C1 segment of cervical spinal cord (tissue), 14 donors: ENCODE measurements at regions not wholly inside any gene's neighbourhood (a gene's known extent, or its start where the extent isn't known, plus 50 kb on each side); places are given as distances from the start of the nearest gene placed in this dataset.

Source experiments
- DNase-seq, 14 donors: peaks; one replicate each; lab custom pipeline; 2025; lab: John Stamatoyannopoulos, UW

- no peak for DNase-seq
Measured at GRCh38 chr3:36258421-36258820, 121.9 kb upstream of the STAC start.

- DNase-seq, result no peak
Measured at GRCh38 chr3:36259580-36259979, 120.7 kb upstream of the STAC start.

GRCh38 chr3:36269274-36269673, 111.0 kb upstream of the STAC start:
- no peak for DNase-seq

- DNase-seq, result no peak
Measured at GRCh38 chr3:36282766-36283165, 97.5 kb upstream of the STAC start.

GRCh38 chr3:36295296-36295695, 85.0 kb upstream of the STAC start:
- no peak for DNase-seq

GRCh38 chr3:36297195-36297594, 83.1 kb upstream of the STAC start:
- no peak for DNase-seq

- no peak for DNase-seq
Measured at GRCh38 chr3:36298188-36298587, 82.1 kb upstream of the STAC start.

GRCh38 chr3:36302158-36302509, 78.2 kb upstream of the STAC start:
- DNase-seq, result no peak

- DNase-seq, result no peak
Measured at GRCh38 chr3:36302626-36303025, 77.7 kb upstream of the STAC start.

- no peak for DNase-seq
Measured at GRCh38 chr3:36303286-36303685, 77.0 kb upstream of the STAC start.

- DNase-seq, result no peak
Measured at GRCh38 chr3:36305929-36306520, 74.3 kb upstream of the STAC start.

- no peak for DNase-seq
Measured at GRCh38 chr3:36309092-36309491, 71.2 kb upstream of the STAC start.

GRCh38 chr3:36312351-36312750, 68.0 kb upstream of the STAC start:
- DNase-seq, result peak in 1 of 14 donors; percentile 6

- no peak for DNase-seq
Measured at GRCh38 chr3:36317915-36318314, 62.4 kb upstream of the STAC start.

GRCh38 chr3:36318621-36319200, 61.6 kb upstream of the STAC start:
- no peak for DNase-seq

- DNase-seq, result no peak
Measured at GRCh38 chr3:36319680-36320079, 60.6 kb upstream of the STAC start.
